C4-2B (cell line): ENCODE measurements at regions not wholly inside any gene's neighbourhood (a gene's known extent, or its start where the extent isn't known, plus 50 kb on each side); places are given as distances from the start of the nearest gene placed in this dataset.

ENCODE experiments used
- CTCF ChIP-seq: fragments of 450-650 bp; conservative IDR thresholded peaks from 2 replicates; pipeline ENCODE4 v1.5.1; 2017; ENCODE audit warnings: mild to moderate bottlenecking
- ZFX ChIP-seq: fragments of 450-650 bp; IDR thresholded peaks from 2 replicates; pipeline ENCODE4 v1.6.1; 2017

- TF ChIP-seq CTCF (no peak), ZFX (no peak)
Observed at GRCh38 chrX:40179283-40179682, 81.5 kb upstream of the BCOR start.
